ENCODE measurements at regions not wholly inside any gene's neighbourhood (a gene's known extent, or its start where the extent isn't known, plus 50 kb on each side); places are given as distances from the start of the nearest gene placed in this dataset.

DNA sequence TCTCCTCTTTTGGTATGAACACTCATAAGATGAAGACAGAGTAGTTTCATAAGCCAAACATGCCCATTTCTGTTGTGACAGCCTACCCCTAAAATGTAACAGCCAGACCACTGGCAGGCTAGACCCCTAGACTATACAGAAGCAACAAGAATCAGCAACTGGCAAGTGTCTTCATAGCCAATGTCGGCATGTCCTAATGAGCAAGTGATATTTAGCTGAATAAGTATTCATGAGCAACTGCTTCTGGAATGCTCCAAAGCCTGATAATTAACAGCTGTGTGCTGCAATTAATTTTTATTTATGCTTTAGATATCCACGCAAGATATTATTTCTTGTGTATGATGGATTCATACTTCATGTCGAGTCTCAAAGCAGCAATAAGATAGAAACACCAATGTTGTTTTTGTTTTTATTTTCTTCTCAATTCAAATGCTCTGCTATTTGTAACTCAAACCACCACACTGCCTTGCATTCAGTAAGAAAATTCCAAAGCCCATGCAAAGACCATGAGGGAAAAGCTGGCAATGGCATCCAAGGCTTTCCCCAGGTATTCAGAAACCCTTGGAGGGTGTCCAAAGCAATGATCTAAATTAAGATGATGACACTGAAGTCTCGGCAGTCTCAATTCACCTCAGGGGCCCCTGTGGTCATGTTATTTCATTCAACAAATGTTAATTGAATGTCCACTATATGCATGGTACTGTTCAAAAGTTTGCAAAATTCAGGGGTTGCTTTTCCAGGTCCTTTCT lies 167.7 kb upstream of the NECTIN3 start:
- H3K4me1 ChIP-seq (ENCODE audit: insufficient read depth, low read length, poor library complexity, severe bottlenecking) = no peaks in the 10 kb centered on the region
- H3K9me3 ChIP-seq (ENCODE audit: low read depth, low read length, poor library complexity, severe bottlenecking) = no peaks in the 10 kb centered on the region
- no peak for DNase-seq (ENCODE audit: low spot score)
- intact Hi-C loops (cut with micrococcal nuclease; ENCODE audit: unreplicated experiment) = no loop called here
- no peaks in the 10 kb centered on the region for H3K27me3 ChIP-seq (replicated peaks; ENCODE audit: insufficient read depth, low read depth, low read length, poor library complexity)
- no peak overlapping the region for H3K27ac ChIP-seq (ENCODE audit: low read depth, low read length, poor library complexity, severe bottlenecking)
- TF ChIP-seq, protein P1, sequence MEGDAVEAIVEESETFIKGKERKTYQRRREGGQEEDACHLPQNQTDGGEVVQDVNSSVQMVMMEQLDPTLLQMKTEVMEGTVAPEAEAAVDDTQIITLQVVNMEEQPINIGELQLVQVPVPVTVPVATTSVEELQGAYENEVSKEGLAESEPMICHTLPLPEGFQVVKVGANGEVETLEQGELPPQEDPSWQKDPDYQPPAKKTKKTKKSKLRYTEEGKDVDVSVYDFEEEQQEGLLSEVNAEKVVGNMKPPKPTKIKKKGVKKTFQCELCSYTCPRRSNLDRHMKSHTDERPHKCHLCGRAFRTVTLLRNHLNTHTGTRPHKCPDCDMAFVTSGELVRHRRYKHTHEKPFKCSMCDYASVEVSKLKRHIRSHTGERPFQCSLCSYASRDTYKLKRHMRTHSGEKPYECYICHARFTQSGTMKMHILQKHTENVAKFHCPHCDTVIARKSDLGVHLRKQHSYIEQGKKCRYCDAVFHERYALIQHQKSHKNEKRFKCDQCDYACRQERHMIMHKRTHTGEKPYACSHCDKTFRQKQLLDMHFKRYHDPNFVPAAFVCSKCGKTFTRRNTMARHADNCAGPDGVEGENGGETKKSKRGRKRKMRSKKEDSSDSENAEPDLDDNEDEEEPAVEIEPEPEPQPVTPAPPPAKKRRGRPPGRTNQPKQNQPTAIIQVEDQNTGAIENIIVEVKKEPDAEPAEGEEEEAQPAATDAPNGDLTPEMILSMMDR (conservative IDR thresholded peaks at IDR 0.05; ENCODE audit: low read depth, low read length) = no peak
- no peak for TF ChIP-seq EZH2 (IDR thresholded peaks at IDR 0.05; ENCODE audit: borderline replicate concordance, low read depth, low read length, poor library complexity, severe bottlenecking)
- ChIA-PET CTCF (no interaction called here), POLR2A (ENCODE audit: low non-redundant PET) (interaction anchor here (0.6 kb wide), 1 partner anchor 540 kb away, joined by 4 read pairs; no protein-coding TSS in a partner anchor)
- H3K36me3 ChIP-seq (ENCODE audit: insufficient read depth, low read length, poor library complexity, severe bottlenecking) = no peaks in the 10 kb centered on the region
- no peak overlapping the region for H3K4me3 ChIP-seq (ENCODE audit: low read depth, low read length, poor library complexity, severe bottlenecking)
- BruUV-seq (replicated peaks) = no TSS peak

DNA sequence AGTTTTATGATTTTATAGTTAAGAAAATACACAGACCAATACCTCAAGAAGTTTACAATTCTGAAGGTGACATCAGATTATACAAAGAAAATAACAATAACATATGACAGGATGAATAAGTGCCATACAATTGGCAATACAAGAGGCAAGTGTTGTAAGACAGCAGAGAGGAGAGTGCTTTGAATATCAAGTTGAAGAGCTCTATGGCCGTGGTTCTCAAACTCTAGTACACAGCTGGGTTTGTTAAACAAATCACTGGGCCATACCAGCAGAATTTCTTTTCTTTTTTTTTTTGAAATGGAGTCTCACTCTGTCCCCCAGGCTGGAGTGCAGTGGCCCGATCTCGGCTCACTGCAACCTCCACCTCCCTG lies 167.1 kb upstream of the NECTIN3 start:
- CTCF ChIA-PET = no interaction called here

DNA sequence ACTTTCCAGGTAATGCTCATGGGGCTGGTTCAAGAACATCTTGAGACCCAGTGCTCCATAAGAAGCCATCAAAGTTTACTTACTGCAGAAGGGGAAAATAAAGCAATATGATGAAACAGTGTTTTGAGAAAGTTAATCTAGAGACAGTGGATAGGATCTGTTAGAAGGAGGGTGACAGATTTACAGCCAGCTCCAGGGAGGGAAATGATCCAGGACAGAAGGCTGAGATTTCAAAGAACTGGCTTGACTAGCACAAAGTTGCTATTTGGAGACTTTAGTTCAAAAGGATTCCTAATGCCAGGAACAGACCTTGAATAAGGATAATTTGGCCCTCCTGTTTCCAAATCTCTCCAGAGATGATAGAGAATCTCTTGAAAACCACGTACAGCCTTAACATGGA lies 166.5 kb upstream of the NECTIN3 start:
- Histone ChIP-seq H3K9me3 (ENCODE audit: low read depth, low read length, poor library complexity, severe bottlenecking) (no peaks in the 10 kb centered on the region), H3K4me3 (ENCODE audit: low read depth, low read length, poor library complexity, severe bottlenecking) (no peak overlapping the region), H3K27ac (ENCODE audit: low read depth, low read length, poor library complexity, severe bottlenecking) (no peak overlapping the region), H3K4me1 (ENCODE audit: insufficient read depth, low read length, poor library complexity, severe bottlenecking) (no peaks in the 10 kb centered on the region), H3K36me3 (ENCODE audit: insufficient read depth, low read length, poor library complexity, severe bottlenecking) (no peaks in the 10 kb centered on the region), H3K27me3 (replicated peaks; ENCODE audit: insufficient read depth, low read depth, low read length, poor library complexity) (no peaks in the 10 kb centered on the region)
- intact Hi-C loops (cut with micrococcal nuclease; ENCODE audit: unreplicated experiment) = no loop called here
- no peak for TF ChIP-seq EZH2 (IDR thresholded peaks at IDR 0.05; ENCODE audit: borderline replicate concordance, low read depth, low read length, poor library complexity, severe bottlenecking)
- TF ChIP-seq, protein P1 (conservative IDR thresholded peaks at IDR 0.05; ENCODE audit: low read depth, low read length) = no peak
- ChIA-PET CTCF (no interaction called here), POLR2A (ENCODE audit: low non-redundant PET) (no interaction called here)
- no TSS peak for BruUV-seq (replicated peaks)
- DNase-seq (ENCODE audit: low spot score) = no peak

More for the DNA sequence above, 167.1 kb upstream of the NECTIN3 start:
- BruUV-seq (replicated peaks) = no TSS peak
- no peaks in the 10 kb centered on the region for H3K4me1 ChIP-seq (ENCODE audit: insufficient read depth, low read length, poor library complexity, severe bottlenecking)
- no peaks in the 10 kb centered on the region for H3K27me3 ChIP-seq (replicated peaks; ENCODE audit: insufficient read depth, low read depth, low read length, poor library complexity)
- no peak for DNase-seq (ENCODE audit: low spot score)
- no peak overlapping the region for H3K27ac ChIP-seq (ENCODE audit: low read depth, low read length, poor library complexity, severe bottlenecking)
- no peak overlapping the region for H3K4me3 ChIP-seq (ENCODE audit: low read depth, low read length, poor library complexity, severe bottlenecking)
- TF ChIP-seq, protein P1 (conservative IDR thresholded peaks at IDR 0.05; ENCODE audit: low read depth, low read length) = no peak
- no peak for TF ChIP-seq EZH2 (IDR thresholded peaks at IDR 0.05; ENCODE audit: borderline replicate concordance, low read depth, low read length, poor library complexity, severe bottlenecking)
- H3K36me3 ChIP-seq (ENCODE audit: insufficient read depth, low read length, poor library complexity, severe bottlenecking) = no peaks in the 10 kb centered on the region
- POLR2A ChIA-PET (ENCODE audit: low non-redundant PET) = interaction anchor here (0.6 kb wide), 1 partner anchor 540 kb away, joined by 4 read pairs; no protein-coding TSS in a partner anchor
- intact Hi-C loops (cut with micrococcal nuclease; ENCODE audit: unreplicated experiment) = no loop called here
- no peaks in the 10 kb centered on the region for H3K9me3 ChIP-seq (ENCODE audit: low read depth, low read length, poor library complexity, severe bottlenecking)

Data from A673 (cell line).